Keratinocyte (primary cell): ENCODE measurements at regions not wholly inside any gene's neighbourhood (a gene's known extent, or its start where the extent isn't known, plus 50 kb on each side); places are given as distances from the start of the nearest gene placed in this dataset.

Source experiments
- DNase-seq: peaks from one replicate; pipeline ENCODE4 v3.0.0-alpha.2; 2011; ENCODE audit warnings: low read depth, missing footprints, low spot score
- FAIRE-seq: peaks from 2 replicates; lab custom pipeline; 2011; peaks lifted over from hg19 to GRCh38; lab: Jason Lieb, UNC
- H2AFZ ChIP-seq: 2 replicates; pipeline ENCODE4 v1.6.0; 2012; ENCODE audit warnings: low read length, control low read depth, inconsistent platforms; ENCODE audit not compliant: control insufficient read depth
- H3K27ac ChIP-seq: 2 replicates; pipeline ENCODE4 v1.5.1; 2011; ENCODE audit warnings: low read length; ENCODE audit not compliant: control insufficient read depth, insufficient read depth
- H3K27me3 ChIP-seq: 3 replicates; pipeline ENCODE4 v1.6.0; 2011; ENCODE audit warnings: low read length; ENCODE audit not compliant: control insufficient read depth, insufficient read depth; ENCODE audit errors: extremely low read depth
- H3K36me3 ChIP-seq, 2 experiments: 2 replicates in 1 of 2; 3 replicates in 1 of 2; pipeline ENCODE4 v1.5.1; 2011; ENCODE audit warnings: low read length in 2 of 2, mild to moderate bottlenecking in 1 of 2; ENCODE audit not compliant: control insufficient read depth in 2 of 2, insufficient read depth in 2 of 2; ENCODE audit errors: extremely low read depth in 1 of 2
- H3K4me1 ChIP-seq: 3 replicates; pipeline ENCODE4 v1.5.1; 2011; ENCODE audit warnings: low read length; ENCODE audit not compliant: control insufficient read depth, insufficient read depth; ENCODE audit errors: extremely low read depth
- H3K4me2 ChIP-seq: 3 replicates; pipeline ENCODE4 v1.6.0; 2011; ENCODE audit warnings: low read depth, low read length; ENCODE audit not compliant: control insufficient read depth, insufficient read depth; ENCODE audit errors: extremely low read depth
- H3K4me3 ChIP-seq, 3 experiments: fragments of 200-600 bp in 1 of 3; sonication (generic) in 1 of 3; 2 replicates in 2 of 3; 3 replicates in 1 of 3; pipeline ENCODE4 v1.5.1; 2011 to 2016; ENCODE audit warnings: low read length in 3 of 3, mild to moderate bottlenecking in 3 of 3, control low read depth in 2 of 3, inconsistent platforms in 1 of 3, low read depth in 1 of 3, mixed read lengths in 1 of 3, mixed run types in 1 of 3, moderate library complexity in 1 of 3; ENCODE audit not compliant: control insufficient read depth in 2 of 3, insufficient read depth in 2 of 3; ENCODE audit errors: extremely low read depth in 1 of 3
- H3K79me2 ChIP-seq: 2 replicates; pipeline ENCODE4 v1.6.0; 2012; ENCODE audit warnings: low read length; ENCODE audit not compliant: control insufficient read depth, insufficient read depth
- H3K9ac ChIP-seq: 3 replicates; pipeline ENCODE4 v1.6.0; 2011; ENCODE audit warnings: low read length; ENCODE audit not compliant: control insufficient read depth, insufficient read depth; ENCODE audit errors: extremely low read depth
- H3K9me1 ChIP-seq: 3 replicates; pipeline ENCODE4 v1.6.0; 2011; ENCODE audit warnings: low read length; ENCODE audit not compliant: control insufficient read depth, insufficient read depth; ENCODE audit errors: extremely low read depth
- H3K9me3 ChIP-seq: 2 replicates; pipeline ENCODE4 v1.5.1; 2012; ENCODE audit warnings: low read depth, low read length; ENCODE audit not compliant: control insufficient read depth
- H4K20me1 ChIP-seq: 3 replicates; pipeline ENCODE4 v1.6.0; 2011; ENCODE audit warnings: low read length; ENCODE audit not compliant: control insufficient read depth, insufficient read depth; ENCODE audit errors: extremely low read depth
- EZH2 ChIP-seq: IDR thresholded peaks from one replicate; pipeline ENCODE4 v1.6.1; 2012; ENCODE audit warnings: inconsistent platforms, mild to moderate bottlenecking, low read length, moderate library complexity
- dilution Hi-C: fragments of 300-500 bp; cut with MboI; formaldehyde crosslinking; loops from one replicate; pipeline ENCODE4 v1.7.0; 2020; ENCODE audit warnings: low sequenced_read_pairs; ENCODE audit not compliant: extremely low pct_ligation_motif_present
- TF ChIP-seq, protein P1 (sequence below), 3 experiments: IDR thresholded peaks in 1 of 3; conservative IDR thresholded peaks in 1 of 3; optimal IDR thresholded peaks in 1 of 3; 2 replicates in 2 of 3; 3 replicates in 1 of 3; pipeline versions ENCODE3 to v1.5.1; 2011; ENCODE audit warnings: low read length in 3 of 3, mild to moderate bottlenecking in 3 of 3, moderate library complexity in 2 of 3, control low read depth in 1 of 3, inconsistent platforms in 1 of 3; ENCODE audit not compliant: insufficient read depth in 2 of 3; ENCODE audit errors: extremely low read depth in 1 of 3

DNA sequence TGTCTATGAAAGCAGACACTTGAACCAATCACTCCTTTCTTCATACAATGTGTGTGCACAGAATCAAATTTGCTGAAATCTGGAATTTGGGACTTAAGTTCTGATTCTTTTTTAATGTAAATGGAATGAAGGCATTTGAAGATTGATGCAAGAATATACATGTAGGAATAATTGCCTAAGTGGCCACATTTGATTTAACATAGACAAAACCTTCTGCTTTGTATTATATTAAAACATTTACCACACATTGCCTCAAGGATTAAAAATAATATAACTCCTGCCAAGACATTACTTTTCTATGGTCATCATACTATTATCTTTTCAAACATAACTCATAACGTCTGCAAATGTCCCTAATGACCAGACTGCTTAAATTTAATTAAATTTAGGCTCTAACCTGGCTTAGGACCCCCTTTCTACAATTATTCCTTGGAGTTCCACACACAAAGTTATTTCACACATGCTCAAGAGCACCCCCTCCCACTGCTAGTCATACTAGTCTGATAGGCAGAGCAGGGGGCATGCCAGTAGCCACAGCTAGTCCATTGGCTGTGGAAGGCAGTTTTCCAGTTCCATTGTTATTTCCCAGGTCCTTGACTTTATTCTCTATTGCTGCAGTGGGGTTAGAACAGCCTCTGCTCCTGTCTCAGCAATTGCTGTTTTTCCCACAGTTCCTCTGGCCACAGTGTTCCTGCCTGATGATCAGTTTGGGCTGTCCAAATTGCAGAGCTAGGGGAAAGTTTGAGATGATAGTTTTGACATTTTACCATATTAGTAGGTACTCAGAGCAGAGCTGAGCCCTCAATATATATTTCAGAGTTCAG, 360.6 kb upstream of the GRAMD2B start:
- Histone ChIP-seq H3K79me2 (no peaks in the 10 kb centered on the region), H2AFZ (no peak overlapping the region), H3K4me2 (no peak overlapping the region), H3K4me3 (no peak overlapping the region), H4K20me1 (no peaks in the 10 kb centered on the region), H3K27ac (no peak overlapping the region), H3K4me1 (no peaks in the 10 kb centered on the region), H3K9ac (no peak overlapping the region), H3K9me1 (no peaks in the 10 kb centered on the region), H3K27me3 (no peaks in the 10 kb centered on the region), H3K36me3 (no peaks in the 10 kb centered on the region), H3K9me3 (no peaks in the 10 kb centered on the region)
- no peak for FAIRE-seq
- TF ChIP-seq, protein P1, sequence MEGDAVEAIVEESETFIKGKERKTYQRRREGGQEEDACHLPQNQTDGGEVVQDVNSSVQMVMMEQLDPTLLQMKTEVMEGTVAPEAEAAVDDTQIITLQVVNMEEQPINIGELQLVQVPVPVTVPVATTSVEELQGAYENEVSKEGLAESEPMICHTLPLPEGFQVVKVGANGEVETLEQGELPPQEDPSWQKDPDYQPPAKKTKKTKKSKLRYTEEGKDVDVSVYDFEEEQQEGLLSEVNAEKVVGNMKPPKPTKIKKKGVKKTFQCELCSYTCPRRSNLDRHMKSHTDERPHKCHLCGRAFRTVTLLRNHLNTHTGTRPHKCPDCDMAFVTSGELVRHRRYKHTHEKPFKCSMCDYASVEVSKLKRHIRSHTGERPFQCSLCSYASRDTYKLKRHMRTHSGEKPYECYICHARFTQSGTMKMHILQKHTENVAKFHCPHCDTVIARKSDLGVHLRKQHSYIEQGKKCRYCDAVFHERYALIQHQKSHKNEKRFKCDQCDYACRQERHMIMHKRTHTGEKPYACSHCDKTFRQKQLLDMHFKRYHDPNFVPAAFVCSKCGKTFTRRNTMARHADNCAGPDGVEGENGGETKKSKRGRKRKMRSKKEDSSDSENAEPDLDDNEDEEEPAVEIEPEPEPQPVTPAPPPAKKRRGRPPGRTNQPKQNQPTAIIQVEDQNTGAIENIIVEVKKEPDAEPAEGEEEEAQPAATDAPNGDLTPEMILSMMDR (optimal IDR thresholded peaks at IDR 0.05 in 1 of 3, IDR thresholded peaks at IDR 0.05 in 1 of 3, conservative IDR thresholded peaks at IDR 0.05 in 1 of 3; ENCODE audit: extremely low read depth in 1 of 3, insufficient read depth in 2 of 3, low read length in 3 of 3): no peak
- no peak for TF ChIP-seq EZH2
- DNase-seq: no peak
- dilution Hi-C loops: no loop called here

DNA sequence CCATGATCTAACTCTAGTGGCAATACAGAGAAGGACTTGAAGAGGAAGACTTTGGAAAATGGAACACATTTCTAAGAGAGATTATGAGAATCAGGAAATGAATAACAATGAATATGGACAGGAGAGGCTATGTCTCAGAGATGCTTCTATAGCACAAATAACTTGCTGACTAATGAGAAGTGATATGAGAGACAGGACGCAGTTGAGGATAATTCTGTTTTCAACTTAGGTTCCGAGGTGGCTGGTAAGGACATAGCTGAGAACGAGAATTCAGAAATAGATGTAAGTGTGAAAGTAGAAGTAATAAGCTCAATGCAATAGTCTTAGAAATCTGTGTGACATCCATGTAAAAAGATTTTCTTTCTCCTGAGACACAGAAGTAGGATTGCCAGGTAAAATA, 358.1 kb upstream of the GRAMD2B start:
- Histone ChIP-seq H3K9me3 (no peaks in the 10 kb centered on the region), H3K9me1 (no peaks in the 10 kb centered on the region), H3K27me3 (no peaks in the 10 kb centered on the region), H3K36me3 (no peaks in the 10 kb centered on the region), H3K79me2 (no peaks in the 10 kb centered on the region), H3K4me1 (no peaks in the 10 kb centered on the region), H3K4me2 (no peak overlapping the region), H2AFZ (no peak overlapping the region), H3K27ac (no peak overlapping the region), H4K20me1 (no peaks in the 10 kb centered on the region), H3K4me3 (no peak overlapping the region), H3K9ac (no peak overlapping the region)
- FAIRE-seq (no peak), DNase-seq (no peak)
- dilution Hi-C loops: no loop called here
- TF ChIP-seq EZH2: no peak
- TF ChIP-seq, protein P1 (optimal IDR thresholded peaks at IDR 0.05 in 1 of 3, IDR thresholded peaks at IDR 0.05 in 1 of 3, conservative IDR thresholded peaks at IDR 0.05 in 1 of 3; ENCODE audit: extremely low read depth in 1 of 3, insufficient read depth in 2 of 3, low read length in 3 of 3): no peak
